Upper lobe of left lung (tissue), 4 donors: ENCODE measurements at regions not wholly inside any gene's neighbourhood (a gene's known extent, or its start where the extent isn't known, plus 50 kb on each side); places are given as distances from the start of the nearest gene placed in this dataset.

Experiments used
- POLR2A ChIP-seq, 4 donors: fragments of 450-650 bp; IDR thresholded peaks; one replicate each; pipeline ENCODE4 v1.5.1; 2016 to 2017; ENCODE audit warnings: antibody characterized with exemption in 4 of 4, mild to moderate bottlenecking in 2 of 4
- TF ChIP-seq, protein P1 (sequence below), 6 experiments: fragments of 450-650 bp in 4 of 6; fragments of 200-600 bp in 2 of 6; sonication (generic) in 2 of 6; IDR thresholded peaks; one replicate each; pipeline ENCODE4 v1.5.1; 2016 to 2019; ENCODE audit warnings: antibody characterized with exemption in 6 of 6

- TF ChIP-seq, protein P1, sequence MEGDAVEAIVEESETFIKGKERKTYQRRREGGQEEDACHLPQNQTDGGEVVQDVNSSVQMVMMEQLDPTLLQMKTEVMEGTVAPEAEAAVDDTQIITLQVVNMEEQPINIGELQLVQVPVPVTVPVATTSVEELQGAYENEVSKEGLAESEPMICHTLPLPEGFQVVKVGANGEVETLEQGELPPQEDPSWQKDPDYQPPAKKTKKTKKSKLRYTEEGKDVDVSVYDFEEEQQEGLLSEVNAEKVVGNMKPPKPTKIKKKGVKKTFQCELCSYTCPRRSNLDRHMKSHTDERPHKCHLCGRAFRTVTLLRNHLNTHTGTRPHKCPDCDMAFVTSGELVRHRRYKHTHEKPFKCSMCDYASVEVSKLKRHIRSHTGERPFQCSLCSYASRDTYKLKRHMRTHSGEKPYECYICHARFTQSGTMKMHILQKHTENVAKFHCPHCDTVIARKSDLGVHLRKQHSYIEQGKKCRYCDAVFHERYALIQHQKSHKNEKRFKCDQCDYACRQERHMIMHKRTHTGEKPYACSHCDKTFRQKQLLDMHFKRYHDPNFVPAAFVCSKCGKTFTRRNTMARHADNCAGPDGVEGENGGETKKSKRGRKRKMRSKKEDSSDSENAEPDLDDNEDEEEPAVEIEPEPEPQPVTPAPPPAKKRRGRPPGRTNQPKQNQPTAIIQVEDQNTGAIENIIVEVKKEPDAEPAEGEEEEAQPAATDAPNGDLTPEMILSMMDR (IDR thresholded peaks at IDR 0.05), result no peak
- TF ChIP-seq POLR2A (IDR thresholded peaks at IDR 0.05), result no peak
These were observed 350.0 kb upstream of the AKR1E2 start for GRCh38 chr10:4475827-4476490.
